ENCODE measurements at regions not wholly inside any gene's neighbourhood (a gene's known extent, or its start where the extent isn't known, plus 50 kb on each side); places are given as distances from the start of the nearest gene placed in this dataset.

DNA sequence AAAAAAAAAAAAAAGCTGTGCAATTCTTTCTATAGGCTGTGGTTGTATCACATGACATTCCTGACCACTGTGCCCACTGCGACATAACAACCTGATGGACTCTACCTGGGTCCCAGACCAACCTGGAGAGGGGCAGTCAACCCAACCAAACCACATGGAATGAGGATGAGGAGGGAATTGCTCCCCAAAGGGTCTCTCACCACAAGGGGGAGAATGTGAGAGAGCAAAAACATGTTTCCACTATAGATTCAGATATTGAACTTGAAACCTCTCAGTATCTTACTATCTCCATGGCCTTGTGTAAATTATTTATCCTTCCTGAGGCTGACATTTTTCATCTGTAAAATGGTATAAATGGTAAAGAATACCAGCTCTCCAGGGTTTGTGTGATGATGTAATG, 66.9 kb upstream of the SV2C start:
- H3K27ac ChIP-seq (ENCODE audit: control insufficient read depth, insufficient read depth, low read length): no peak overlapping the region
- no peaks in the 10 kb centered on the region for H3K4me1 ChIP-seq (ENCODE audit: control insufficient read depth, extremely low read depth, insufficient read depth, low read length)
- H3K79me2 ChIP-seq (ENCODE audit: control insufficient read depth, insufficient read depth, low read length): no peaks in the 10 kb centered on the region
- no peak overlapping the region for H2AFZ ChIP-seq (ENCODE audit: control insufficient read depth, low read length)
- H3K4me2 ChIP-seq (ENCODE audit: control insufficient read depth, extremely low read depth, insufficient read depth, low read depth, low read length): no peak overlapping the region
- no peak overlapping the region for H3K9ac ChIP-seq (ENCODE audit: control insufficient read depth, extremely low read depth, insufficient read depth, low read length)
- H3K36me3 ChIP-seq (ENCODE audit: control insufficient read depth in 2 of 2, extremely low read depth in 1 of 2, insufficient read depth in 2 of 2, low read length in 2 of 2): no peaks in the 10 kb centered on the region
- no peaks in the 10 kb centered on the region for H3K9me3 ChIP-seq (ENCODE audit: control insufficient read depth, low read depth, low read length)
- no peaks in the 10 kb centered on the region for H3K27me3 ChIP-seq (ENCODE audit: control insufficient read depth, extremely low read depth, insufficient read depth, low read length)
- no peak for FAIRE-seq
- H3K9me1 ChIP-seq (ENCODE audit: control insufficient read depth, extremely low read depth, insufficient read depth, low read length): no peaks in the 10 kb centered on the region
- H3K4me3 ChIP-seq (ENCODE audit: control insufficient read depth in 2 of 3, extremely low read depth in 1 of 3, insufficient read depth in 2 of 3, low read depth in 1 of 3, low read length in 3 of 3): no peak overlapping the region
- dilution Hi-C loops (cut with MboI; ENCODE audit: extremely low pct_ligation_motif_present, low sequenced_read_pairs): no loop called here
- DNase-seq (ENCODE audit: low read depth, low spot score): no peak
- H4K20me1 ChIP-seq (ENCODE audit: control insufficient read depth, extremely low read depth, insufficient read depth, low read length): no peaks in the 10 kb centered on the region
- no peak for TF ChIP-seq EZH2 (IDR thresholded peaks at IDR 0.05; ENCODE audit: low read length)
- TF ChIP-seq, protein P1, sequence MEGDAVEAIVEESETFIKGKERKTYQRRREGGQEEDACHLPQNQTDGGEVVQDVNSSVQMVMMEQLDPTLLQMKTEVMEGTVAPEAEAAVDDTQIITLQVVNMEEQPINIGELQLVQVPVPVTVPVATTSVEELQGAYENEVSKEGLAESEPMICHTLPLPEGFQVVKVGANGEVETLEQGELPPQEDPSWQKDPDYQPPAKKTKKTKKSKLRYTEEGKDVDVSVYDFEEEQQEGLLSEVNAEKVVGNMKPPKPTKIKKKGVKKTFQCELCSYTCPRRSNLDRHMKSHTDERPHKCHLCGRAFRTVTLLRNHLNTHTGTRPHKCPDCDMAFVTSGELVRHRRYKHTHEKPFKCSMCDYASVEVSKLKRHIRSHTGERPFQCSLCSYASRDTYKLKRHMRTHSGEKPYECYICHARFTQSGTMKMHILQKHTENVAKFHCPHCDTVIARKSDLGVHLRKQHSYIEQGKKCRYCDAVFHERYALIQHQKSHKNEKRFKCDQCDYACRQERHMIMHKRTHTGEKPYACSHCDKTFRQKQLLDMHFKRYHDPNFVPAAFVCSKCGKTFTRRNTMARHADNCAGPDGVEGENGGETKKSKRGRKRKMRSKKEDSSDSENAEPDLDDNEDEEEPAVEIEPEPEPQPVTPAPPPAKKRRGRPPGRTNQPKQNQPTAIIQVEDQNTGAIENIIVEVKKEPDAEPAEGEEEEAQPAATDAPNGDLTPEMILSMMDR (optimal IDR thresholded peaks at IDR 0.05 in 1 of 3, IDR thresholded peaks at IDR 0.05 in 1 of 3, conservative IDR thresholded peaks at IDR 0.05 in 1 of 3; ENCODE audit: extremely low read depth in 1 of 3, insufficient read depth in 2 of 3, low read length in 3 of 3): peak in 2 of 3 experiments; percentile 20

DNA sequence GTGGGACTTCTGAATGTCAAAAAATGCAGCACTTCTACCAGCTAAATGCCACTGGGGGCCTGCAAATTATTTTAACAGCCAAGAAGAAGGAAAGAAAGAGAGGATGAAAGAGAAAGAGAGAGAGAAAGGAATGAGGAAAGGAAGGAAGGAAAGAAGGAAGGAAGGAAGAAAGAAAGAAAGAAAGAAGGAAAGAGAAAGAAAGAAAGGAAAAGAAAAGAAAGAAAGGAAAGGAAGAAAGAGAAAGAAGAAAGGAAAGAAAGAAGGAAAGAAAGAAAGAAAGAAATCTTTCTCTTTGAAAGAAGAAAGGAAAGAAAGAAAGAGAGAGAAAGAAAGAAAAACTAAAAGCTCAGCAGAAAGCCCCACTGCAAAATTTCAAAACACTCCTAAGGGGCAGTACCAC, 69.2 kb upstream of the SV2C start:
- TF ChIP-seq, protein P1 (optimal IDR thresholded peaks at IDR 0.05 in 1 of 3, IDR thresholded peaks at IDR 0.05 in 1 of 3, conservative IDR thresholded peaks at IDR 0.05 in 1 of 3; ENCODE audit: extremely low read depth in 1 of 3, insufficient read depth in 2 of 3, low read length in 3 of 3): no peak
- TF ChIP-seq EZH2 (IDR thresholded peaks at IDR 0.05; ENCODE audit: low read length): no peak
- Histone ChIP-seq H4K20me1 (ENCODE audit: control insufficient read depth, extremely low read depth, insufficient read depth, low read length) (no peaks in the 10 kb centered on the region), H3K4me3 (ENCODE audit: control insufficient read depth in 2 of 3, extremely low read depth in 1 of 3, insufficient read depth in 2 of 3, low read depth in 1 of 3, low read length in 3 of 3) (no peak overlapping the region), H2AFZ (ENCODE audit: control insufficient read depth, low read length) (no peak overlapping the region), H3K27ac (ENCODE audit: control insufficient read depth, insufficient read depth, low read length) (no peak overlapping the region), H3K27me3 (ENCODE audit: control insufficient read depth, extremely low read depth, insufficient read depth, low read length) (no peaks in the 10 kb centered on the region), H3K36me3 (ENCODE audit: control insufficient read depth in 2 of 2, extremely low read depth in 1 of 2, insufficient read depth in 2 of 2, low read length in 2 of 2) (no peaks in the 10 kb centered on the region), H3K9ac (ENCODE audit: control insufficient read depth, extremely low read depth, insufficient read depth, low read length) (no peak overlapping the region), H3K9me3 (ENCODE audit: control insufficient read depth, low read depth, low read length) (no peaks in the 10 kb centered on the region), H3K79me2 (ENCODE audit: control insufficient read depth, insufficient read depth, low read length) (no peaks in the 10 kb centered on the region), H3K4me2 (ENCODE audit: control insufficient read depth, extremely low read depth, insufficient read depth, low read depth, low read length) (no peak overlapping the region), H3K4me1 (ENCODE audit: control insufficient read depth, extremely low read depth, insufficient read depth, low read length) (no peaks in the 10 kb centered on the region), H3K9me1 (ENCODE audit: control insufficient read depth, extremely low read depth, insufficient read depth, low read length) (no peaks in the 10 kb centered on the region)
- no peak for FAIRE-seq
- no peak for DNase-seq (ENCODE audit: low read depth, low spot score)
- dilution Hi-C loops (cut with MboI; ENCODE audit: extremely low pct_ligation_motif_present, low sequenced_read_pairs): no loop called here

Measured in keratinocyte (primary cell).